Gastrocnemius medialis (tissue), 4 donors: ENCODE measurements at regions not wholly inside any gene's neighbourhood (a gene's known extent, or its start where the extent isn't known, plus 50 kb on each side); places are given as distances from the start of the nearest gene placed in this dataset.

Experiments
- CTCF ChIP-seq, 5 experiments: fragments of 450-650 bp in 3 of 5; fragments of 200-600 bp in 2 of 5; sonication (generic) in 2 of 5; IDR thresholded peaks in 4 of 5; conservative IDR thresholded peaks in 1 of 5; 1 replicate in 4 of 5; 2 replicates in 1 of 5; pipeline ENCODE4 v1.5.1; 2016 to 2019; ENCODE audit warnings: antibody characterized with exemption in 5 of 5, mild to moderate bottlenecking in 3 of 5, moderate library complexity in 3 of 5
- POLR2A ChIP-seq, 2 donors: fragments of 450-650 bp; IDR thresholded peaks; one replicate each; pipeline ENCODE4 v1.6.1; 2017; ENCODE audit warnings: antibody characterized with exemption in 2 of 2, mild to moderate bottlenecking in 2 of 2, moderate library complexity in 2 of 2

GRCh38 chr10:113458451-113458850 lies 94.4 kb upstream of the HABP2 start:
- TF ChIP-seq CTCF (IDR thresholded peaks at IDR 0.05 in 4 of 5, conservative IDR thresholded peaks at IDR 0.05 in 1 of 5) (no peak), POLR2A (IDR thresholded peaks at IDR 0.05) (no peak)
